ENCODE measurements at regions not wholly inside any gene's neighbourhood (a gene's known extent, or its start where the extent isn't known, plus 50 kb on each side); places are given as distances from the start of the nearest gene placed in this dataset.

GRCh38 chr6:50989123-50989522 is 170.5 kb downstream of the TFAP2B start (continued):
- no peak for TF ChIP-seq ZXDB (tag by site-specific recombination; IDR thresholded peaks at IDR 0.05)
- TF ChIP-seq ZFHX2 (tag by site-specific recombination; conservative IDR thresholded peaks at IDR 0.05), result no peak
- TF ChIP-seq, protein P1, sequence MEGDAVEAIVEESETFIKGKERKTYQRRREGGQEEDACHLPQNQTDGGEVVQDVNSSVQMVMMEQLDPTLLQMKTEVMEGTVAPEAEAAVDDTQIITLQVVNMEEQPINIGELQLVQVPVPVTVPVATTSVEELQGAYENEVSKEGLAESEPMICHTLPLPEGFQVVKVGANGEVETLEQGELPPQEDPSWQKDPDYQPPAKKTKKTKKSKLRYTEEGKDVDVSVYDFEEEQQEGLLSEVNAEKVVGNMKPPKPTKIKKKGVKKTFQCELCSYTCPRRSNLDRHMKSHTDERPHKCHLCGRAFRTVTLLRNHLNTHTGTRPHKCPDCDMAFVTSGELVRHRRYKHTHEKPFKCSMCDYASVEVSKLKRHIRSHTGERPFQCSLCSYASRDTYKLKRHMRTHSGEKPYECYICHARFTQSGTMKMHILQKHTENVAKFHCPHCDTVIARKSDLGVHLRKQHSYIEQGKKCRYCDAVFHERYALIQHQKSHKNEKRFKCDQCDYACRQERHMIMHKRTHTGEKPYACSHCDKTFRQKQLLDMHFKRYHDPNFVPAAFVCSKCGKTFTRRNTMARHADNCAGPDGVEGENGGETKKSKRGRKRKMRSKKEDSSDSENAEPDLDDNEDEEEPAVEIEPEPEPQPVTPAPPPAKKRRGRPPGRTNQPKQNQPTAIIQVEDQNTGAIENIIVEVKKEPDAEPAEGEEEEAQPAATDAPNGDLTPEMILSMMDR (tag by site-specific recombination; IDR thresholded peaks at IDR 0.05), result no peak

DNA sequence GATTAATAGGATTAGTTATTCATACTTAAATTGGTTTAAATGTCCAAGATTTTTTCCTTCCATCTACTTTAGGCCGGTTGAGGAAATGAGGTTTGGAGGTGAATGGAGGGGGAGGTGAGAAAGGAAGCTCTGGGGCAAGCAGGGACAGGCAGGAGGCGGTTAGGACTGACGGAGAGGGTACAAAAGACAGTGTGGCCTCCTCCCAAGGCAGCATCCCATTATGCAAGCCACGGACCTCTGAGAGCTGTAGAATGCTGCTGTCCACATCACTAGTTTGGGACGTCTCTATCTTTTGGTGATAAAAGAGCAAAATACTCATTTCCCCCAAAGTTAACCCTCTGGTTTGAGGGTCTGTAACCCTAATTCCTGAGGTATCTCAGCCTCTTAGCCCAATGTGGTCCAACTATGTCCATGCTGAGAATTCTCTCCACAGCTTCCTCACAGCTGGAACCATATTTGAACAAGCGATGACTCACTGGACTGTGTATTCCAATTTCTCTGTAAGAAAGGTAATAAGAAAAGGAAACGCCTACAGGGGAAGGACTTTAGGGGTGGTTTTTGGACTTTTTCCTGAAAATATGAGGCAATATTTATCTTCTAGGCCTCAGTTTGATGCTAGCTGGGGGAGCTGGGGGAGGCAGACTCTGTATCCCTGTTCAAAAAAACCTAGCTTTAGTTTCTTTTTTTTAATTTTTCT is 172.2 kb downstream of the TFAP2B start:
- TF ChIP-seq ZNF777 (tag by site-specific recombination; IDR thresholded peaks at IDR 0.05; ENCODE audit: borderline replicate concordance) (no peak), SCRT2 (tag by site-specific recombination; IDR thresholded peaks at IDR 0.05) (no peak), ZNF404 (tag by site-specific recombination; IDR thresholded peaks at IDR 0.05) (no peak), ZNF48 (tag by site-specific recombination; IDR thresholded peaks at IDR 0.05) (no peak), ZNF426 (tag by site-specific recombination; IDR thresholded peaks at IDR 0.05) (no peak), ZNF629 (tag by site-specific recombination; IDR thresholded peaks at IDR 0.05) (no peak), TCF7L2 (IDR thresholded peaks at IDR 0.05; ENCODE audit: borderline replicate concordance, low read depth, low read length) (no peak), ZNF114 (tag by site-specific recombination; IDR thresholded peaks at IDR 0.05) (no peak), GFI1B (tag by site-specific recombination; IDR thresholded peaks at IDR 0.05) (no peak), SP2 (tag by site-specific recombination; IDR thresholded peaks at IDR 0.05) (no peak), YY1 (tag by site-specific recombination; IDR thresholded peaks at IDR 0.05) (no peak), PBX3 (CRISPR knock-in tag; IDR thresholded peaks at IDR 0.05) (no peak)
- TF ChIP-seq, protein P2, sequence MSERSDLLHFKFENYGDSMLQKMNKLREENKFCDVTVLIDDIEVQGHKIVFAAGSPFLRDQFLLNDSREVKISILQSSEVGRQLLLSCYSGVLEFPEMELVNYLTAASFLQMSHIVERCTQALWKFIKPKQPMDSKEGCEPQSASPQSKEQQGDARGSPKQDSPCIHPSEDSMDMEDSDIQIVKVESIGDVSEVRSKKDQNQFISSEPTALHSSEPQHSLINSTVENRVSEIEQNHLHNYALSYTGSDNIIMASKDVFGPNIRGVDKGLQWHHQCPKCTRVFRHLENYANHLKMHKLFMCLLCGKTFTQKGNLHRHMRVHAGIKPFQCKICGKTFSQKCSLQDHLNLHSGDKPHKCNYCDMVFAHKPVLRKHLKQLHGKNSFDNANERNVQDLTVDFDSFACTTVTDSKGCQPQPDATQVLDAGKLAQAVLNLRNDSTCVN (tag by site-specific recombination; optimal IDR thresholded peaks at IDR 0.05), result no peak
- no peaks in the 10 kb centered on the region for H3K36me3 ChIP-seq (ENCODE audit: control insufficient read depth in 2 of 2, insufficient read depth in 1 of 2, low read length in 2 of 2)
- H3K4me3 ChIP-seq (ENCODE audit: low read depth, low read length), result no peak overlapping the region
- no peaks in the 10 kb centered on the region for H3K9me3 ChIP-seq (ENCODE audit: control insufficient read depth, insufficient read depth, low read depth, low read length)
- CTCF ChIA-PET, result interaction anchor here (0.5 to 1.0 kb wide), 2 partner anchors 12 to 979 kb away, joined by 3 read pairs; no protein-coding TSS in a partner anchor
- no peaks in the 10 kb centered on the region for H3K4me1 ChIP-seq (ENCODE audit: control insufficient read depth, insufficient read depth, low read length)
- POLR2A ChIA-PET, result no interaction called here
- no peak overlapping the region for H3K27ac ChIP-seq (ENCODE audit: extremely low read depth, low read depth, low read length)

DNA sequence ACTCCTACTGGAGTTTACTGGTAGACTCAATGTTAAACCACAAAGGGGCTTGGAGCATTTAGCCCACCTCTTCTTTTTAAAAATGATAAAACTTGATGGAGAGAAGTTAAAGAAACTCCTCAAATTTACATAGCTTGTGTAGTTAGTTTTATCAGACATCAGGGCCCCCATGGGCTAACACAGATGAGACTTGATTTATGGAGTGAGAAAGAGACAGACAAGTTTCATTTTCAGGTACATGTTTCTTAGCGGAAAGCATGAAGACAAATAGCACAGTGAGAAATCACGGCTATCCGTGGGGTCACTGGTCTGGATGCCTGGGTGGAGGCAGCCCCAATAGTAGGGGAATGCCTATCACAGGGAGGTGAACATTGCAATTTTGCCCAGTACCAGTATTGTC is 173.6 kb downstream of the TFAP2B start:
- H3K9me3 ChIP-seq (ENCODE audit: control insufficient read depth, insufficient read depth, low read depth, low read length), result no peaks in the 10 kb centered on the region
- H3K27ac ChIP-seq (ENCODE audit: extremely low read depth, low read depth, low read length), result no peak overlapping the region
- ChIA-PET POLR2A (no interaction called here), CTCF (no interaction called here)
- no peak for TF ChIP-seq SP2 (tag by site-specific recombination; IDR thresholded peaks at IDR 0.05)
- no peak for TF ChIP-seq AEBP2 (tag by site-specific recombination; IDR thresholded peaks at IDR 0.05; ENCODE audit: borderline replicate concordance)
- no peak for TF ChIP-seq SP7 (tag by site-specific recombination; IDR thresholded peaks at IDR 0.05)
- no peak overlapping the region for H3K4me3 ChIP-seq (ENCODE audit: low read depth, low read length)
- H3K4me1 ChIP-seq (ENCODE audit: control insufficient read depth, insufficient read depth, low read length), result no peaks in the 10 kb centered on the region
- H3K36me3 ChIP-seq (ENCODE audit: control insufficient read depth in 2 of 2, insufficient read depth in 1 of 2, low read length in 2 of 2), result no peaks in the 10 kb centered on the region

Data from HEK293 (cell line).